Upper lobe of right lung (tissue), 1 donor: ENCODE measurements at regions not wholly inside any gene's neighbourhood (a gene's known extent, or its start where the extent isn't known, plus 50 kb on each side); places are given as distances from the start of the nearest gene placed in this dataset.

Experiments used
- ATAC-seq: fragments of 200-7000 bp; cut with Tn5 transposase; one replicate; pipeline ENCODE4 v1.9.1; 2020; ENCODE audit warnings: mild to moderate bottlenecking, moderate library complexity
- DNase-seq: peaks from one replicate; pipeline ENCODE4 v3.0.0-alpha.2; 2020
- H3K27ac ChIP-seq: fragments of 200-600 bp; one replicate; pipeline ENCODE4 v1.8.0; 2022
- H3K27me3 ChIP-seq: fragments of 200-600 bp; one replicate; pipeline ENCODE4 v1.8.0; 2022; ENCODE audit warnings: mild to moderate bottlenecking
- H3K36me3 ChIP-seq: fragments of 200-600 bp; one replicate; pipeline ENCODE4 v1.8.0; 2022
- H3K4me1 ChIP-seq: fragments of 200-600 bp; one replicate; pipeline ENCODE4 v1.8.0; 2022
- H3K4me3 ChIP-seq: fragments of 200-600 bp; one replicate; pipeline ENCODE4 v1.8.0; 2022; ENCODE audit warnings: mild to moderate bottlenecking
- H3K9me3 ChIP-seq: fragments of 200-600 bp; one replicate; pipeline ENCODE4 v1.8.0; 2022
- intact Hi-C: fragments of 100-400 bp; cut with DNase I; formaldehyde crosslinking; loops from one replicate; pipeline ENCODE4 v1.11.0; 2022
- TF ChIP-seq, protein P1 (sequence below): fragments of 200-600 bp; IDR thresholded peaks from one replicate; pipeline ENCODE4 v1.8.0; 2022; ENCODE audit warnings: antibody characterized with exemption
- donor health status: DM: no; HTN: yes; CAD: no; lungs with severe emphysema.

DNA sequence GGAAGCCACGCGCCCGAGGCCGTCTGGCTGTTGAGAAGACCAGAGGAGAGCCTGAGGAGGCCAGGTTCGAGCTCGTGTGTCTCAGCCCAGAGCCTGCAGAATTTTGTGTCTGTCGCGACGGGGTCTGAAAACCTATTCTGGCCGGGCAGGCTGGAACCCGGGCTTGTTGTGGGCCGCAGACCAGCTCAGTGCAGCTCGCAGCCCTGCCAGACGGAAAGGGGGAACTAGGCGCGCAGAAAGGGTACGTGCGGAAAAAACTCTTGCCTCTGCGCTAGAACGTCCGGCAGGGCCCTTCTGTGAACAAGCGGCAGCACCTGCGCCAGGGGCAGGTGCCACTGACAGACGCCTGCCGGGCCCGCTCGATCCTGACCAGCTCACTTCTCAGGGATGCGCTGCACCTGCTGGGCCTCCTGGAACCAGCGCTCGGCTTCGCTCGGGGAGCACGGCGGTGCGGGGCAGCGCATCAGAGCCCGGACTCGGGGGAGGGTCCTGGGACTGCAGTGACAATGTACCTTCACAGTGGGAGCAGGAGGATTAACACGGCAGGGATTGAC is 409.3 kb downstream of the BRD1 start:
- DNase-seq (no peak), ATAC-seq (no peak)
- Histone ChIP-seq H3K27ac (no peak overlapping the region), H3K4me3 (no peak overlapping the region), H3K9me3 (no peaks in the 10 kb centered on the region), H3K4me1 (no peaks in the 10 kb centered on the region), H3K36me3 (no peaks in the 10 kb centered on the region), H3K27me3 (peaks cover 4% of the 10 kb centered on the region)
- TF ChIP-seq, protein P1, sequence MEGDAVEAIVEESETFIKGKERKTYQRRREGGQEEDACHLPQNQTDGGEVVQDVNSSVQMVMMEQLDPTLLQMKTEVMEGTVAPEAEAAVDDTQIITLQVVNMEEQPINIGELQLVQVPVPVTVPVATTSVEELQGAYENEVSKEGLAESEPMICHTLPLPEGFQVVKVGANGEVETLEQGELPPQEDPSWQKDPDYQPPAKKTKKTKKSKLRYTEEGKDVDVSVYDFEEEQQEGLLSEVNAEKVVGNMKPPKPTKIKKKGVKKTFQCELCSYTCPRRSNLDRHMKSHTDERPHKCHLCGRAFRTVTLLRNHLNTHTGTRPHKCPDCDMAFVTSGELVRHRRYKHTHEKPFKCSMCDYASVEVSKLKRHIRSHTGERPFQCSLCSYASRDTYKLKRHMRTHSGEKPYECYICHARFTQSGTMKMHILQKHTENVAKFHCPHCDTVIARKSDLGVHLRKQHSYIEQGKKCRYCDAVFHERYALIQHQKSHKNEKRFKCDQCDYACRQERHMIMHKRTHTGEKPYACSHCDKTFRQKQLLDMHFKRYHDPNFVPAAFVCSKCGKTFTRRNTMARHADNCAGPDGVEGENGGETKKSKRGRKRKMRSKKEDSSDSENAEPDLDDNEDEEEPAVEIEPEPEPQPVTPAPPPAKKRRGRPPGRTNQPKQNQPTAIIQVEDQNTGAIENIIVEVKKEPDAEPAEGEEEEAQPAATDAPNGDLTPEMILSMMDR: no peak
- intact Hi-C loops: no loop called here

DNA sequence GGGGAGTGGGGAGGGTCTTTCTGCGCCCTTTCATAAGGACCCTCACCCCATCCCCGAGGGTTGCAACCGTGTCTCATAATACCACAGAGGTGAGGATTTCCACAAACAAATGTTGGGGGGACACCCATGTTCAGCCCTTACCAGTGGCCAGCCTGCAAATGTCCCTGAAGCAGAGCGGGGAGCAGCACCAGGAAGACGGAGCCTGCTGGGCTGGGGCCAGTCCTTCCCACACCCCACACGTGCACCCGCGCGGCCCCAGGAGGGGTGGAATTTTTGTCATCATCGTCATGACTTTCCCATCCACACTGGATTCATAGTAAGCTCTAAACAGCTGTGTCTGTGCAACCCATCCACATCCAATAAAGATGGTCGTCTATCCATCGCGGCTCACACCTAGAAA is 409.8 kb downstream of the BRD1 start:
- no peaks in the 10 kb centered on the region for H3K9me3 ChIP-seq
- no peak for ATAC-seq

DNA sequence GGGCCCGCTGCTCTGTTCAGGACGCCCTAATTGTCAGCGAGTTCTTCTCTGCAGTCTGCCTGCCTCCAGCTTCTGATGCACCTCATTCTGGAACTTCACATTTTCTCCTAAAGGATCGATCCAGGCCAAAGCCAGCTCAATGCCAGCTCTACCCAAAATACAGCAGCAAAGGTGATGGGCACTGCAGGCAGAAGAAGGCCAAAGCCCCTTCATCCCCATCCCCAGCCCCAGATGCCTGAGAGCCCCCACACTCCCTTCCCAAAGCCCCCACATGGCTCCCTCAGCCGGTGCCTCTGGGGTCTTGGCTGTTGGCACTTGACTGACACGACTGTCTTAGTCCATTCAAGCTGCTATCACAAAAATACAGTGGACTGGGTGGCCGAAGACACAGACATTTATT is 410.3 kb downstream of the BRD1 start:
- Histone ChIP-seq H3K9me3 (no peaks in the 10 kb centered on the region), H3K27me3 (peaks cover 8% of the 10 kb centered on the region), H3K4me3 (no peak overlapping the region), H3K4me1 (no peaks in the 10 kb centered on the region), H3K36me3 (no peaks in the 10 kb centered on the region), H3K27ac (no peak overlapping the region)
- ATAC-seq: no peak
- intact Hi-C loops: no loop called here
- no peak for DNase-seq
- TF ChIP-seq, protein P1: no peak

More for the DNA sequence above, 409.8 kb downstream of the BRD1 start:
- Histone ChIP-seq H3K4me3 (no peak overlapping the region), H3K36me3 (no peaks in the 10 kb centered on the region), H3K27me3 (peaks cover 8% of the 10 kb centered on the region), H3K4me1 (no peaks in the 10 kb centered on the region), H3K27ac (no peak overlapping the region)
- DNase-seq: no peak
- TF ChIP-seq, protein P1: no peak
- intact Hi-C loops: no loop called here

DNA sequence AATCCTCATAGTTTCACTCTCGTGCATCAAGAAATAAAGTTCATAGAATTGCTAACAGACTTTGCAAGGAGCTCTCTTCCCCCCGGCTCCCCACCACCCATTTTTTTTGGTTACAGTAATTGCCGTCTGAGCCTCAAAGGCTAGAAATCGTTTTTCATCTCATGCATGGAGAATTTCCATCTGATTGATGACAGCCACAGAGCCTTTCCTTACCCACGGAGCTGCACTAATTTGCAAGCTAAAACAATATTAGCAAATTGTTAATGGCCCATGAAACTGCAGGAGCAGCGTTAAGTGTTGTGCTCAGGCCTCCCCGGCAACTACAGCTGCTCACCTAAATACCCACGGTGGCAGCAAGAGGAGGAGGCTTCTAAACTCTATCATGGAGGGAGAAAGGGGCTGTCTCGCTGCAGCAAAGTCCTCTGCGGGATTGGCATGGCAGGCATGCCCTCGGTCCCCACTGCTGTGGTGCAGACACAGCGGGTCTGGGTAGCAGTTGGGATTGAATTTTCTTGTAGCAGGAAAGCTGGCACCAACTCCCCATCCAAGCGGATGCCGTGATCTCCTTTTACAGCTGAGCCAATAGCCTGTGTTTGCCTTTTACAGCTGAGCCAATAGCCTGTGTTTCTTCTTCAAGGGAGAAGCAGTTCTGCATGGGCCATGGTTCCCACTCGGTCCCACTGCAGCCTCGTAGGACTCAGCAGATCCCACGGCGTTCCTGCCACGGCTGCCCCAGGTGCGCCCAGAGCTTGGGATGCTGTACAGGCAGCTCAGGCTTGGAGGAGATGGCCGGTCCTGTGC is 412.3 kb downstream of the BRD1 start:
- peaks cover 8% of the 10 kb centered on the region for H3K27me3 ChIP-seq

DNA sequence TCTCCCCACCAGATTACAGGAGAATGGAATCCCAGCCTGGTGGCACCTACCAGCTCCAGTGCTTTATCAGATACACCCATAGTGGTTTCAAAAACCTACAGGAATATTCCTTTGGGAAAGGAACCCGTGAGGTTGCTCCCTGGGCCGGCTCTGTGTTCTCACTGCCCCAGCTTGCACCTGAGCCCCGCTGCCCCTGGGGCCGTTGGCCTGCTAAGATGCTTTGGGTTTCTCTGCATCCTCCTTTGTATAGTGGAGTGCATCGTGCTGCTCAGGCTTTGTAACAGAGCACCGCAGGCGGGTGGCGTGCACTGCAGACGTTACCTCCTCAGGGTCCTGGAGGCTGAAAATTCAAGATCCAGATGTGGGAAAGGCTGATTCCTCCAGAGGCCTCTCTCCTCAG is 414.1 kb downstream of the BRD1 start:
- Histone ChIP-seq H3K27ac (no peak overlapping the region), H3K36me3 (no peaks in the 10 kb centered on the region), H3K9me3 (no peaks in the 10 kb centered on the region), H3K4me1 (no peaks in the 10 kb centered on the region), H3K4me3 (no peak overlapping the region), H3K27me3 (peaks cover 8% of the 10 kb centered on the region)
- TF ChIP-seq, protein P1: no peak
- DNase-seq: no peak
- intact Hi-C loops: no loop called here
- ATAC-seq: no peak

More for the DNA sequence above, 412.3 kb downstream of the BRD1 start:
- H3K9me3 ChIP-seq: no peaks in the 10 kb centered on the region
- intact Hi-C loops: no loop called here
- no peak for ATAC-seq
- H3K36me3 ChIP-seq: no peaks in the 10 kb centered on the region
- TF ChIP-seq, protein P1: no peak
- no peak overlapping the region for H3K4me3 ChIP-seq
- no peaks in the 10 kb centered on the region for H3K4me1 ChIP-seq
- DNase-seq: no peak
- no peak overlapping the region for H3K27ac ChIP-seq
